OCI-LY7 (cell line): ENCODE measurements at regions not wholly inside any gene's neighbourhood (a gene's known extent, or its start where the extent isn't known, plus 50 kb on each side); places are given as distances from the start of the nearest gene placed in this dataset.

ENCODE experiments used
- EZH2phosphoT487 ChIP-seq: fragments of 200-600 bp; sonication (generic); IDR thresholded peaks from 2 replicates; pipeline ENCODE4 v1.6.1; 2018; ENCODE audit warnings: low read depth, borderline replicate concordance, mild to moderate bottlenecking, mixed run types, antibody characterized with exemption, low read length, moderate library complexity, mixed read lengths
- TF ChIP-seq, protein P1 (sequence below): fragments of 200-600 bp; sonication (generic); conservative IDR thresholded peaks from 2 replicates; pipeline ENCODE4 v1.5.1; 2014; ENCODE audit warnings: mild to moderate bottlenecking, antibody characterized with exemption, low read length, moderate library complexity, mixed read lengths

- TF ChIP-seq, protein P1, sequence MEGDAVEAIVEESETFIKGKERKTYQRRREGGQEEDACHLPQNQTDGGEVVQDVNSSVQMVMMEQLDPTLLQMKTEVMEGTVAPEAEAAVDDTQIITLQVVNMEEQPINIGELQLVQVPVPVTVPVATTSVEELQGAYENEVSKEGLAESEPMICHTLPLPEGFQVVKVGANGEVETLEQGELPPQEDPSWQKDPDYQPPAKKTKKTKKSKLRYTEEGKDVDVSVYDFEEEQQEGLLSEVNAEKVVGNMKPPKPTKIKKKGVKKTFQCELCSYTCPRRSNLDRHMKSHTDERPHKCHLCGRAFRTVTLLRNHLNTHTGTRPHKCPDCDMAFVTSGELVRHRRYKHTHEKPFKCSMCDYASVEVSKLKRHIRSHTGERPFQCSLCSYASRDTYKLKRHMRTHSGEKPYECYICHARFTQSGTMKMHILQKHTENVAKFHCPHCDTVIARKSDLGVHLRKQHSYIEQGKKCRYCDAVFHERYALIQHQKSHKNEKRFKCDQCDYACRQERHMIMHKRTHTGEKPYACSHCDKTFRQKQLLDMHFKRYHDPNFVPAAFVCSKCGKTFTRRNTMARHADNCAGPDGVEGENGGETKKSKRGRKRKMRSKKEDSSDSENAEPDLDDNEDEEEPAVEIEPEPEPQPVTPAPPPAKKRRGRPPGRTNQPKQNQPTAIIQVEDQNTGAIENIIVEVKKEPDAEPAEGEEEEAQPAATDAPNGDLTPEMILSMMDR: no peak
- no peak for TF ChIP-seq EZH2phosphoT487
Measured at GRCh38 chr5:61748121-61748520, 416.1 kb downstream of the ZSWIM6 start.
